Endothelial cell of umbilical vein (primary cell): ENCODE measurements at regions not wholly inside any gene's neighbourhood (a gene's known extent, or its start where the extent isn't known, plus 50 kb on each side); places are given as distances from the start of the nearest gene placed in this dataset.

Experiments
- BruUV-seq: library from RNA; stranded (reverse); fragments of 400-500 nt; replicated peaks from 2 replicates; lab custom pipeline; 2021; lab: Mats Ljungman, UMichigan
- CTCF ChIA-PET: fragments of 300-600, 350-600 bp; sonication (Branson Sonifier 250); formaldehyde crosslinking; loops from one replicate; lab custom pipeline; 2021; ENCODE audit warnings: antibody characterized with exemption, inconsistent platforms; lab: Charles Lee
- POLR2A ChIA-PET: fragments of 300-600, 350-600 bp; sonication (Branson Sonifier 250); formaldehyde crosslinking; loops from one replicate; lab custom pipeline; 2021; ENCODE audit warnings: antibody characterized with exemption, inconsistent platforms; lab: Charles Lee
- DNase-seq: peaks from one replicate; pipeline ENCODE4 v3.0.0-alpha.2; 2011; ENCODE audit warnings: low read depth, low spot score
- FAIRE-seq: peaks from 2 replicates; lab custom pipeline; 2011; peaks lifted over from hg19 to GRCh38; lab: Jason Lieb, UNC
- H2AFZ ChIP-seq: 2 replicates; pipeline ENCODE4 v1.6.0; 2012; ENCODE audit warnings: low read depth, low read length, control low read depth, inconsistent platforms
- H3K27ac ChIP-seq: 2 replicates; pipeline ENCODE4 v1.5.1; 2011; ENCODE audit warnings: low read depth, mild to moderate bottlenecking, control low read depth, low read length, moderate library complexity; ENCODE audit not compliant: insufficient read depth
- H3K27me3 ChIP-seq, 2 experiments: 2 replicates each; pipeline versions ENCODE4 v1.6.0 to v1.6.1; 2011; ENCODE audit warnings: low read length in 2 of 2, mixed read lengths in 1 of 2; ENCODE audit not compliant: control insufficient read depth in 2 of 2, insufficient read depth in 2 of 2
- H3K36me3 ChIP-seq, 2 experiments: 2 replicates in 1 of 2; 3 replicates in 1 of 2; pipeline ENCODE4 v1.5.1; 2011; ENCODE audit warnings: low read length in 2 of 2, mild to moderate bottlenecking in 1 of 2, moderate library complexity in 1 of 2; ENCODE audit not compliant: control insufficient read depth in 2 of 2, insufficient read depth in 2 of 2; ENCODE audit errors: extremely low read depth in 1 of 2
- H3K4me1 ChIP-seq: 3 replicates; pipeline ENCODE4 v1.5.1; 2011; ENCODE audit warnings: mild to moderate bottlenecking, low read length; ENCODE audit not compliant: control insufficient read depth, insufficient read depth; ENCODE audit errors: extremely low read depth
- H3K4me2 ChIP-seq: 2 replicates; pipeline ENCODE4 v1.6.1; 2011; ENCODE audit warnings: low read length, control low read depth, mixed read lengths; ENCODE audit not compliant: insufficient read depth
- H3K4me3 ChIP-seq, 3 experiments: fragments of 200-600 bp in 1 of 3; sonication (generic), shearing (Covaris generic) in 1 of 3; replicated peaks in 1 of 3; 2 replicates each; pipeline ENCODE4 v1.5.1; 2011 to 2016; ENCODE audit warnings: control low read depth in 3 of 3, low read length in 3 of 3, mild to moderate bottlenecking in 2 of 3, inconsistent platforms in 1 of 3, low read depth in 1 of 3, moderate library complexity in 1 of 3; ENCODE audit not compliant: insufficient read depth in 1 of 3
- H3K79me2 ChIP-seq: 2 replicates; pipeline ENCODE4 v1.6.0; 2012; ENCODE audit warnings: low read length, inconsistent platforms; ENCODE audit not compliant: control insufficient read depth, insufficient read depth
- H3K9ac ChIP-seq: replicated peaks from 2 replicates; pipeline ENCODE3; 2011; ENCODE audit warnings: low read length, control low read depth; ENCODE audit not compliant: insufficient read depth; ENCODE audit errors: extremely low read depth
- H3K9me1 ChIP-seq: replicated peaks from 3 replicates; pipeline ENCODE4 v1.6.0; 2011; ENCODE audit warnings: mild to moderate bottlenecking, low read length; ENCODE audit not compliant: control insufficient read depth, insufficient read depth; ENCODE audit errors: extremely low read depth
- H3K9me3 ChIP-seq: replicated peaks from 2 replicates; pipeline ENCODE4 v1.5.1; 2012; ENCODE audit warnings: low read length, inconsistent platforms; ENCODE audit not compliant: control insufficient read depth, insufficient read depth
- H4K20me1 ChIP-seq: replicated peaks from 2 replicates; pipeline ENCODE3; 2011; ENCODE audit warnings: mild to moderate bottlenecking, low read length; ENCODE audit not compliant: control insufficient read depth, insufficient read depth; ENCODE audit errors: extremely low read depth
- FOS ChIP-seq: IDR thresholded peaks from 2 replicates; pipeline ENCODE4 v1.6.1; 2011; ENCODE audit warnings: mild to moderate bottlenecking, low read length, moderate library complexity, borderline replicate concordance; ENCODE audit not compliant: insufficient read depth
- GATA2 ChIP-seq: IDR thresholded peaks from 2 replicates; pipeline ENCODE4 v1.7.0; 2011; ENCODE audit warnings: low read depth, mild to moderate bottlenecking, moderate library complexity, mixed read lengths, low read length; ENCODE audit not compliant: insufficient read length, insufficient read depth
- JUN ChIP-seq: IDR thresholded peaks from 2 replicates; pipeline ENCODE4 v1.6.1; 2011; ENCODE audit warnings: borderline replicate concordance, low read depth; ENCODE audit not compliant: insufficient read length, insufficient read depth
- MYC ChIP-seq: IDR thresholded peaks from one replicate; pipeline ENCODE4 v1.6.1; 2011; ENCODE audit warnings: mild to moderate bottlenecking, low read depth, low read length
- POLR2A ChIP-seq: IDR thresholded peaks from 2 replicates; pipeline ENCODE4 v1.6.1; 2012; ENCODE audit warnings: low read depth, mild to moderate bottlenecking, control low read depth, low read length
- POLR2AphosphoS5 ChIP-seq: IDR thresholded peaks from 2 replicates; pipeline ENCODE4 v1.6.1; 2012; ENCODE audit warnings: low read depth, mild to moderate bottlenecking, control low read depth, low read length, moderate library complexity; ENCODE audit not compliant: insufficient read depth
- dilution Hi-C: fragments of 300-500 bp; cut with MboI; formaldehyde crosslinking; loops from one replicate; pipeline ENCODE4 v1.15.0; 2019; ENCODE audit warnings: low sequenced_read_pairs; ENCODE audit not compliant: extremely low pct_ligation_motif_present
- intact Hi-C: fragments of 100-400 bp; cut with micrococcal nuclease; formaldehyde crosslinking; loops from one replicate; pipeline ENCODE4 v1.10.0; 2022
- TF ChIP-seq, protein P1 (sequence below): IDR thresholded peaks from 2 replicates; pipeline ENCODE4 v1.6.1; 2011; ENCODE audit not compliant: insufficient read depth, insufficient read length
- TF ChIP-seq, protein P2 (sequence below), 2 donors: IDR thresholded peaks; 1 replicate in 1 of 2; 2 replicates in 1 of 2; pipeline ENCODE4 v1.5.1; 2011; ENCODE audit warnings: low read length in 2 of 2, mild to moderate bottlenecking in 2 of 2, moderate library complexity in 2 of 2, control low read depth in 1 of 2, inconsistent platforms in 1 of 2, low read depth in 1 of 2; ENCODE audit not compliant: insufficient read depth in 1 of 2; ENCODE audit errors: extremely low read depth in 1 of 2

DNA sequence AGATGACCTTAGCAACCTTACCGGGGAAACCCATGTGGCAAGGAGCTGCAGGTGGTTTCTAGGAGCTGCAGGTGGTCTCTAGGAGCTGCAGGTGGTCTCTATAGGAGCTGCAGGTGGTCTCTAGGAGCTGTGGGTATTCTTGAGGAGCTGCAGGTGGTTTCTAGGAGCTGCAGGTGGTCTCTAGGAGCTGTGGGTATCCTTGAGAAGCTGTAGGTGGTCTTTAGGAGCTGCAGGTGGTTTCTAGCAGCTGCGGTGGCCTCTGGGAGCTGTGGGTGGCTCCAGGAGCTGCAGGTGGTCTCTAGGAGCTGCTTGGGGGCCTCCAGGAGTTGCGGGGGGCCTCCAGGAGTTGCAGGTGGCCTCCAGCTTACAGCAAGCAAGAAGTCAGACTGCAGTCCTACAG, 997.5 kb downstream of the TBC1D22A start:
- H3K9ac ChIP-seq: no peak overlapping the region
- CTCF ChIA-PET: no interaction called here
- H3K27ac ChIP-seq: no peak overlapping the region
- H4K20me1 ChIP-seq: no peaks in the 10 kb centered on the region
- H3K9me1 ChIP-seq: no peaks in the 10 kb centered on the region
- no peak for TF ChIP-seq MYC
- TF ChIP-seq POLR2AphosphoS5: no peak
- no peak for TF ChIP-seq POLR2A
- no peak for TF ChIP-seq FOS
- no peak for TF ChIP-seq GATA2
- TF ChIP-seq, protein P1, sequence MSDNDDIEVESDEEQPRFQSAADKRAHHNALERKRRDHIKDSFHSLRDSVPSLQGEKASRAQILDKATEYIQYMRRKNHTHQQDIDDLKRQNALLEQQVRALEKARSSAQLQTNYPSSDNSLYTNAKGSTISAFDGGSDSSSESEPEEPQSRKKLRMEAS: no peak
- TF ChIP-seq, protein P2, sequence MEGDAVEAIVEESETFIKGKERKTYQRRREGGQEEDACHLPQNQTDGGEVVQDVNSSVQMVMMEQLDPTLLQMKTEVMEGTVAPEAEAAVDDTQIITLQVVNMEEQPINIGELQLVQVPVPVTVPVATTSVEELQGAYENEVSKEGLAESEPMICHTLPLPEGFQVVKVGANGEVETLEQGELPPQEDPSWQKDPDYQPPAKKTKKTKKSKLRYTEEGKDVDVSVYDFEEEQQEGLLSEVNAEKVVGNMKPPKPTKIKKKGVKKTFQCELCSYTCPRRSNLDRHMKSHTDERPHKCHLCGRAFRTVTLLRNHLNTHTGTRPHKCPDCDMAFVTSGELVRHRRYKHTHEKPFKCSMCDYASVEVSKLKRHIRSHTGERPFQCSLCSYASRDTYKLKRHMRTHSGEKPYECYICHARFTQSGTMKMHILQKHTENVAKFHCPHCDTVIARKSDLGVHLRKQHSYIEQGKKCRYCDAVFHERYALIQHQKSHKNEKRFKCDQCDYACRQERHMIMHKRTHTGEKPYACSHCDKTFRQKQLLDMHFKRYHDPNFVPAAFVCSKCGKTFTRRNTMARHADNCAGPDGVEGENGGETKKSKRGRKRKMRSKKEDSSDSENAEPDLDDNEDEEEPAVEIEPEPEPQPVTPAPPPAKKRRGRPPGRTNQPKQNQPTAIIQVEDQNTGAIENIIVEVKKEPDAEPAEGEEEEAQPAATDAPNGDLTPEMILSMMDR (IDR thresholded peaks at IDR 0.05; ENCODE audit: extremely low read depth in 1 of 2, insufficient read depth in 1 of 2, low read depth in 1 of 2, low read length in 2 of 2): no peak
- TF ChIP-seq JUN: no peak
- no peaks in the 10 kb centered on the region for H3K27me3 ChIP-seq
- DNase-seq (no peak), FAIRE-seq (no peak)
- H3K4me3 ChIP-seq: no peak overlapping the region
- intact Hi-C loops: no loop called here
- no peaks in the 10 kb centered on the region for H3K4me1 ChIP-seq
- POLR2A ChIA-PET: no interaction called here
- no peak overlapping the region for H3K4me2 ChIP-seq
- BruUV-seq: no TSS peak
- no peak overlapping the region for H2AFZ ChIP-seq
- no peaks in the 10 kb centered on the region for H3K79me2 ChIP-seq
- dilution Hi-C loops: no loop called here
- H3K9me3 ChIP-seq: no peaks in the 10 kb centered on the region
- H3K36me3 ChIP-seq: no peaks in the 10 kb centered on the region
